ENCODE measurements at regions not wholly inside any gene's neighbourhood (a gene's known extent, or its start where the extent isn't known, plus 50 kb on each side); places are given as distances from the start of the nearest gene placed in this dataset.

DNA sequence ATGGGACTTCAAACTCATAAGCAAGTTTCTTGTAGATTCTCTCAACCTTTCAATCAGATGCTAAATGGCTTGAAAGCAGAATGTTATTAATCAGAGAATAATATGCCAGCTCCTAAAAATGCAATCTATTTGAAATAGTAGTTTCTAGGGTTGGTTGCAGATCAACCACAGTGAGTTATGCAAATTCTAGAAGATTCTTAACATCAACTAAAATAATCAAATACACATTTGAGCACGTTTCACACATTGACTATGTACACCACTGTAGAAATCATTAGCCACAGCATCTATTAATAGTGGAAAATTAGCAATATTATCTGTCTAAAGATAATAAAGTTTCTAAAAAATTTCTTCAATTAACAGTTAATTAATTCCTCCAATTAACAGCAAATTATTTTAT is 141.9 kb upstream of the GJE1 start:
- TF ChIP-seq, protein P1, sequence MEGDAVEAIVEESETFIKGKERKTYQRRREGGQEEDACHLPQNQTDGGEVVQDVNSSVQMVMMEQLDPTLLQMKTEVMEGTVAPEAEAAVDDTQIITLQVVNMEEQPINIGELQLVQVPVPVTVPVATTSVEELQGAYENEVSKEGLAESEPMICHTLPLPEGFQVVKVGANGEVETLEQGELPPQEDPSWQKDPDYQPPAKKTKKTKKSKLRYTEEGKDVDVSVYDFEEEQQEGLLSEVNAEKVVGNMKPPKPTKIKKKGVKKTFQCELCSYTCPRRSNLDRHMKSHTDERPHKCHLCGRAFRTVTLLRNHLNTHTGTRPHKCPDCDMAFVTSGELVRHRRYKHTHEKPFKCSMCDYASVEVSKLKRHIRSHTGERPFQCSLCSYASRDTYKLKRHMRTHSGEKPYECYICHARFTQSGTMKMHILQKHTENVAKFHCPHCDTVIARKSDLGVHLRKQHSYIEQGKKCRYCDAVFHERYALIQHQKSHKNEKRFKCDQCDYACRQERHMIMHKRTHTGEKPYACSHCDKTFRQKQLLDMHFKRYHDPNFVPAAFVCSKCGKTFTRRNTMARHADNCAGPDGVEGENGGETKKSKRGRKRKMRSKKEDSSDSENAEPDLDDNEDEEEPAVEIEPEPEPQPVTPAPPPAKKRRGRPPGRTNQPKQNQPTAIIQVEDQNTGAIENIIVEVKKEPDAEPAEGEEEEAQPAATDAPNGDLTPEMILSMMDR (IDR thresholded peaks at IDR 0.05; ENCODE audit: low read length) = no peak
- no peak for TF ChIP-seq EZH2 (IDR thresholded peaks at IDR 0.05; ENCODE audit: borderline replicate concordance, low read length)
